ENCODE measurements at regions not wholly inside any gene's neighbourhood (a gene's known extent, or its start where the extent isn't known, plus 50 kb on each side); places are given as distances from the start of the nearest gene placed in this dataset.

GRCh38 chr16:27684047-27684446 lies 134.1 kb downstream of the KATNIP start:
- CTCF ChIA-PET, result no interaction called here
- Histone ChIP-seq H3K4me1 (ENCODE audit: control insufficient read depth in 1 of 2, insufficient read depth in 2 of 2, low read length in 2 of 2) (no peaks in the 10 kb centered on the region), H3K4me2 (ENCODE audit: low read length) (no peak overlapping the region), H2AFZ (ENCODE audit: low read depth, low read length, poor library complexity, severe bottlenecking) (no peak overlapping the region), H3K36me3 (ENCODE audit: control insufficient read depth in 1 of 2, insufficient read depth in 2 of 2, low read length in 2 of 2) (peaks cover 0 to 3% of the 10 kb centered on the region in 2 experiments; a peak in 1 of 4 replicates), H3K9me3 (ENCODE audit: control insufficient read depth in 1 of 2, insufficient read depth in 1 of 2, low read depth in 1 of 2, low read length in 2 of 2) (no peaks in the 10 kb centered on the region), H3K27ac (ENCODE audit: low read depth, low read length) (no peak overlapping the region), H3K79me2 (ENCODE audit: insufficient read depth, low read length) (no peaks in the 10 kb centered on the region), H3K9ac (ENCODE audit: low read length) (no peak overlapping the region), H3K9me2 (ENCODE audit: insufficient read depth) (no peaks in the 10 kb centered on the region), H3K27me3 (ENCODE audit: insufficient read depth, low read length) (no peaks in the 10 kb centered on the region), H3K4me3 (replicated peaks in 1 of 2; ENCODE audit: low read depth in 1 of 2, low read length in 2 of 2) (no peak overlapping the region), H4K20me1 (ENCODE audit: insufficient read depth) (no peaks in the 10 kb centered on the region)
- intact Hi-C loops (cut with micrococcal nuclease), result no loop called here
- POLR2A ChIA-PET, result no interaction called here
- ATAC-seq, result no peak
- BruUV-seq (replicated peaks), result no TSS peak
- RAD21 ChIA-PET (ENCODE audit: low non-redundant PET in 1 of 2, low total read pairs in 2 of 2, uncharacterized antibody in 2 of 2, unreplicated experiment in 2 of 2), result no interaction called here
- no peak for DNase-seq (ENCODE audit: low read depth, low spot score)
- TF ChIP-seq EZH2 (IDR thresholded peaks at IDR 0.05) (no peak), MAX (IDR thresholded peaks at IDR 0.05) (no peak), CBX3 (IDR thresholded peaks at IDR 0.05; ENCODE audit: low read depth) (no peak), JUND (IDR thresholded peaks at IDR 0.05) (no peak), EGR1 (IDR thresholded peaks at IDR 0.05; ENCODE audit: low read depth) (no peak), ZBTB33 (IDR thresholded peaks at IDR 0.05; ENCODE audit: extremely low read depth, insufficient replicate concordance, low read length) (no peak), ZNF274 (IDR thresholded peaks at IDR 0.05; ENCODE audit: low read depth, low read length) (no peak), YY1 (IDR thresholded peaks at IDR 0.05; ENCODE audit: extremely low read depth, insufficient replicate concordance, low read depth, low read length) (no peak), TCF7L2 (IDR thresholded peaks at IDR 0.05; ENCODE audit: borderline replicate concordance, extremely low read depth, insufficient read depth, insufficient read length) (no peak), CEBPB (IDR thresholded peaks at IDR 0.05; ENCODE audit: low read depth) (no peak), REST (IDR thresholded peaks at IDR 0.05; ENCODE audit: low read depth) (no peak)
